Panc1 (cell line): ENCODE measurements at regions not wholly inside any gene's neighbourhood (a gene's known extent, or its start where the extent isn't known, plus 50 kb on each side); places are given as distances from the start of the nearest gene placed in this dataset.

Experiments used
- ATAC-seq: fragments of 200-7000 bp; cut with Tn5 transposase; 2 replicates; pipeline ENCODE4 v1.9.1; 2020; ENCODE audit warnings: mild to moderate bottlenecking, moderate library complexity
- BruUV-seq: library from RNA; stranded (reverse); fragments of 400-500 nt; replicated peaks from 2 replicates; lab custom pipeline; 2021; lab: Mats Ljungman, UMichigan
- CTCF ChIA-PET: fragments of 300-600 bp; sonication (Branson Sonifier 250); formaldehyde crosslinking; loops from one replicate; lab custom pipeline; 2022; ENCODE audit warnings: antibody characterized with exemption; lab: Charles Lee
- POLR2A ChIA-PET: fragments of 300-600 bp; sonication (Branson Sonifier 250); formaldehyde crosslinking; loops from one replicate; lab custom pipeline; 2022; ENCODE audit warnings: antibody characterized with exemption; lab: Charles Lee
- DNase-seq: peaks from one replicate; pipeline ENCODE4 v3.0.0-alpha.2; 2010; ENCODE audit warnings: low read depth, low spot score
- H3K27ac ChIP-seq: 2 replicates; pipeline ENCODE4 v1.5.1; 2011; ENCODE audit warnings: mild to moderate bottlenecking, low read length, inconsistent platforms
- H3K27me3 ChIP-seq: fragments of 200-500 bp; sonication (Bioruptor generic); 2 replicates; pipeline ENCODE4 v1.6.0; 2014; ENCODE audit warnings: low read length, inconsistent platforms; ENCODE audit not compliant: control insufficient read depth, insufficient read depth
- H3K36me3 ChIP-seq: fragments of 200-500 bp; sonication (Bioruptor generic); 2 replicates; pipeline ENCODE4 v1.5.1; 2014; ENCODE audit warnings: inconsistent platforms, mild to moderate bottlenecking, low read length, moderate library complexity; ENCODE audit not compliant: control insufficient read depth, insufficient read depth
- H3K4me1 ChIP-seq: 2 replicates; pipeline ENCODE4 v1.5.1; 2011; ENCODE audit warnings: inconsistent platforms, mild to moderate bottlenecking, low read length, moderate library complexity; ENCODE audit not compliant: control insufficient read depth, insufficient read depth
- H3K4me3 ChIP-seq, 2 experiments: 2 replicates each; pipeline ENCODE4 v1.5.1; 2011 to 2012; ENCODE audit warnings: low read depth in 2 of 2, low read length in 2 of 2, mild to moderate bottlenecking in 2 of 2, inconsistent platforms in 1 of 2, moderate library complexity in 1 of 2
- H3K9me3 ChIP-seq: fragments of 200-500 bp; sonication (Bioruptor generic); 2 replicates; pipeline ENCODE4 v1.5.1; 2014; ENCODE audit warnings: low read depth, mild to moderate bottlenecking, inconsistent platforms, low read length, moderate library complexity; ENCODE audit not compliant: control insufficient read depth, insufficient read depth
- POLR2AphosphoS5 ChIP-seq: IDR thresholded peaks from 2 replicates; pipeline ENCODE4 v1.6.1; 2012; ENCODE audit warnings: mild to moderate bottlenecking, low read depth, low read length, moderate library complexity
- SIN3A ChIP-seq: IDR thresholded peaks from 2 replicates; pipeline ENCODE4 v1.6.1; 2012; ENCODE audit warnings: low read depth, mild to moderate bottlenecking, low read length, moderate library complexity, borderline replicate concordance; ENCODE audit not compliant: insufficient read depth
- TCF7L2 ChIP-seq: IDR thresholded peaks from 2 replicates; pipeline ENCODE4 v1.6.1; 2011; ENCODE audit warnings: mild to moderate bottlenecking, low read depth, low read length, inconsistent platforms
- in situ Hi-C: cut with HindIII; loops from 2 replicates; pipeline ENCODE4 v1.10.0; 2016; ENCODE audit warnings: low sequenced_read_pairs, low pct_unique_long_range_greater_than_20kb
- intact Hi-C: fragments of 100-400 bp; cut with micrococcal nuclease; formaldehyde crosslinking; loops from one replicate; pipeline ENCODE4 v1.10.0; 2022; ENCODE audit not compliant: unreplicated experiment
- TF ChIP-seq, protein P1 (sequence below): fragments of 450-650 bp; IDR thresholded peaks from 2 replicates; pipeline ENCODE4 v1.5.1; 2017; ENCODE audit warnings: mild to moderate bottlenecking
- TF ChIP-seq, protein P2 (sequence below), 2 experiments: IDR thresholded peaks; 2 replicates each; pipeline ENCODE4 v1.6.1; 2011 to 2012; ENCODE audit warnings: low read depth in 2 of 2, control low read depth in 1 of 2, low read length in 1 of 2, mild to moderate bottlenecking in 1 of 2, moderate library complexity in 1 of 2; ENCODE audit not compliant: insufficient read depth in 1 of 2

DNA sequence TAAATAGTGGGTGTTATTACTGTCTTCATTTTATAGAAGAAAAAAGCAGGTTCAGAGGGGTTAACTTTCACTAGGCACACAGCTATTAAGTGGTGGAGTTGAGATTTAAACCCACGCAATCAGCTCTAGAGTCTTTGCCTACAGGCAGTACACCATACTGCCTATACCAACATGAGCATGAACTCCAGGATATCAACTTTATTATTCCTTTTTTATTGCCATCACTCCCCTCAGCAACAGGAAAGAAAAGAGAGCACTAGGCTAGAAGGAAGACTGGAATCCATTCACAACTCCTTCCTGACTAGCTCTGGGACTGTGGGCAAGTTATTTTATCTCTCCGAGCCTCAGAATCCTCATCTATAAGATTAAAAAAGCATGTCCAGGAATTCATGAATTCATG, 58.7 kb upstream of the FSHB start:
- TF ChIP-seq, protein P1, sequence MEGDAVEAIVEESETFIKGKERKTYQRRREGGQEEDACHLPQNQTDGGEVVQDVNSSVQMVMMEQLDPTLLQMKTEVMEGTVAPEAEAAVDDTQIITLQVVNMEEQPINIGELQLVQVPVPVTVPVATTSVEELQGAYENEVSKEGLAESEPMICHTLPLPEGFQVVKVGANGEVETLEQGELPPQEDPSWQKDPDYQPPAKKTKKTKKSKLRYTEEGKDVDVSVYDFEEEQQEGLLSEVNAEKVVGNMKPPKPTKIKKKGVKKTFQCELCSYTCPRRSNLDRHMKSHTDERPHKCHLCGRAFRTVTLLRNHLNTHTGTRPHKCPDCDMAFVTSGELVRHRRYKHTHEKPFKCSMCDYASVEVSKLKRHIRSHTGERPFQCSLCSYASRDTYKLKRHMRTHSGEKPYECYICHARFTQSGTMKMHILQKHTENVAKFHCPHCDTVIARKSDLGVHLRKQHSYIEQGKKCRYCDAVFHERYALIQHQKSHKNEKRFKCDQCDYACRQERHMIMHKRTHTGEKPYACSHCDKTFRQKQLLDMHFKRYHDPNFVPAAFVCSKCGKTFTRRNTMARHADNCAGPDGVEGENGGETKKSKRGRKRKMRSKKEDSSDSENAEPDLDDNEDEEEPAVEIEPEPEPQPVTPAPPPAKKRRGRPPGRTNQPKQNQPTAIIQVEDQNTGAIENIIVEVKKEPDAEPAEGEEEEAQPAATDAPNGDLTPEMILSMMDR = no peak
- TF ChIP-seq SIN3A = no peak
- TF ChIP-seq, protein P2, sequence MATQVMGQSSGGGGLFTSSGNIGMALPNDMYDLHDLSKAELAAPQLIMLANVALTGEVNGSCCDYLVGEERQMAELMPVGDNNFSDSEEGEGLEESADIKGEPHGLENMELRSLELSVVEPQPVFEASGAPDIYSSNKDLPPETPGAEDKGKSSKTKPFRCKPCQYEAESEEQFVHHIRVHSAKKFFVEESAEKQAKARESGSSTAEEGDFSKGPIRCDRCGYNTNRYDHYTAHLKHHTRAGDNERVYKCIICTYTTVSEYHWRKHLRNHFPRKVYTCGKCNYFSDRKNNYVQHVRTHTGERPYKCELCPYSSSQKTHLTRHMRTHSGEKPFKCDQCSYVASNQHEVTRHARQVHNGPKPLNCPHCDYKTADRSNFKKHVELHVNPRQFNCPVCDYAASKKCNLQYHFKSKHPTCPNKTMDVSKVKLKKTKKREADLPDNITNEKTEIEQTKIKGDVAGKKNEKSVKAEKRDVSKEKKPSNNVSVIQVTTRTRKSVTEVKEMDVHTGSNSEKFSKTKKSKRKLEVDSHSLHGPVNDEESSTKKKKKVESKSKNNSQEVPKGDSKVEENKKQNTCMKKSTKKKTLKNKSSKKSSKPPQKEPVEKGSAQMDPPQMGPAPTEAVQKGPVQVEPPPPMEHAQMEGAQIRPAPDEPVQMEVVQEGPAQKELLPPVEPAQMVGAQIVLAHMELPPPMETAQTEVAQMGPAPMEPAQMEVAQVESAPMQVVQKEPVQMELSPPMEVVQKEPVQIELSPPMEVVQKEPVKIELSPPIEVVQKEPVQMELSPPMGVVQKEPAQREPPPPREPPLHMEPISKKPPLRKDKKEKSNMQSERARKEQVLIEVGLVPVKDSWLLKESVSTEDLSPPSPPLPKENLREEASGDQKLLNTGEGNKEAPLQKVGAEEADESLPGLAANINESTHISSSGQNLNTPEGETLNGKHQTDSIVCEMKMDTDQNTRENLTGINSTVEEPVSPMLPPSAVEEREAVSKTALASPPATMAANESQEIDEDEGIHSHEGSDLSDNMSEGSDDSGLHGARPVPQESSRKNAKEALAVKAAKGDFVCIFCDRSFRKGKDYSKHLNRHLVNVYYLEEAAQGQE (IDR thresholded peaks at IDR 0.05; ENCODE audit: insufficient read depth in 1 of 2, low read depth in 2 of 2, low read length in 1 of 2) = no peak
- TF ChIP-seq POLR2AphosphoS5 = no peak
- no peak for TF ChIP-seq TCF7L2

DNA sequence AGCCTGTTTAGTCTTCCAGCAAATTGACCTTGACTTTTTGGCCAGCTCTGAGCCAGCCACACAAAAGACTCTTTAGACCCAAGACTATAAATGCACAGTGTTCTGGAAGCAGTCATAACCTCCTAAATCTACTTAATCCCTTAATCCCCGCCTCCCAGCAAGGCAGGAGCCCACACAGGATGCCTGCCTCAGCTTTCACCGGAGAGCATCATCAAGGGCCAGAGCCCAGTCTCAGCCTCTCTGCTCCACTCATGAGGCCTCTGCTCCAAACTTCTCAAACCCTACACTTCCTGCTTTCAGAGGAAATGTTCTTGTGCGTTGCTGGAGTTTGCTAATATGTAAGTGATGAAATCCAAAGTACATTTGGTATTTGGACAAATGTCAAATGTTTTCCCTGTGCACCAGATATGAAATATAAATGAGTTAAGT, 57.9 kb upstream of the FSHB start:
- Histone ChIP-seq H3K36me3 (no peaks in the 10 kb centered on the region), H3K4me1 (no peaks in the 10 kb centered on the region), H3K4me3 (no peak overlapping the region), H3K27ac (no peak overlapping the region), H3K9me3 (no peaks in the 10 kb centered on the region), H3K27me3 (no peaks in the 10 kb centered on the region)
- ATAC-seq = no peak
- no peak for DNase-seq
- ChIA-PET CTCF (no interaction called here), POLR2A (no interaction called here)
- BruUV-seq = no TSS peak
- in situ Hi-C loops = no loop called here
- TF ChIP-seq POLR2AphosphoS5 = no peak
- TF ChIP-seq, protein P1 = no peak
- no peak for TF ChIP-seq SIN3A
- no peak for TF ChIP-seq TCF7L2
- TF ChIP-seq, protein P2 (IDR thresholded peaks at IDR 0.05; ENCODE audit: insufficient read depth in 1 of 2, low read depth in 2 of 2, low read length in 1 of 2) = no peak
- intact Hi-C loops = no loop called here

More for the DNA sequence above, 58.7 kb upstream of the FSHB start:
- H3K4me1 ChIP-seq = no peaks in the 10 kb centered on the region
- H3K36me3 ChIP-seq = no peaks in the 10 kb centered on the region
- no peak for ATAC-seq
- H3K4me3 ChIP-seq = no peak overlapping the region
- intact Hi-C loops = no loop called here
- no TSS peak for BruUV-seq
- DNase-seq = no peak
- ChIA-PET POLR2A (no interaction called here), CTCF (interaction anchor here (0.6 kb wide), 1 partner anchor 62 kb away, joined by 4 read pairs; no protein-coding TSS in a partner anchor)
- no peaks in the 10 kb centered on the region for H3K9me3 ChIP-seq
- H3K27me3 ChIP-seq = no peaks in the 10 kb centered on the region
- in situ Hi-C loops = no loop called here
- H3K27ac ChIP-seq = no peak overlapping the region
